ENCODE measurements at regions not wholly inside any gene's neighbourhood (a gene's known extent, or its start where the extent isn't known, plus 50 kb on each side); places are given as distances from the start of the nearest gene placed in this dataset.

DNA sequence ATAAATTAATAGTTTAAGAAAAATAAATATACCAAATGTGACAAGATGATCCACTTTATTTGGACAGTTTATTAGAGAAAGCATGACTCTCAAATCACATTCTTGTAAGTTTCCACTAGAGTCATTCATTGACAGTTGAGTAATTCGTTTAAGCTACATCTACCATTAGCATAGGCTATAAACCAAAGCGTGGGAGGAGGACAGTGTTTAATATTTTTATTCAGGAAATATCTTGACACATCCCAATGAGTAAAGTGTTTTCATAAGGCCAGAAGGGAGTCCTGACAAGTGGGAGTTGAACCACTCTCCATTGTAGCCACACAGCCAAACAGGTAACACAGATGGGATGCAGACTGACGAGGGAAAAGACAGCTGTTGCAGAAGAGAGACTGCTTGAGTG lies 386.5 kb upstream of the SEMA3D start:
- TF ChIP-seq, protein P1, sequence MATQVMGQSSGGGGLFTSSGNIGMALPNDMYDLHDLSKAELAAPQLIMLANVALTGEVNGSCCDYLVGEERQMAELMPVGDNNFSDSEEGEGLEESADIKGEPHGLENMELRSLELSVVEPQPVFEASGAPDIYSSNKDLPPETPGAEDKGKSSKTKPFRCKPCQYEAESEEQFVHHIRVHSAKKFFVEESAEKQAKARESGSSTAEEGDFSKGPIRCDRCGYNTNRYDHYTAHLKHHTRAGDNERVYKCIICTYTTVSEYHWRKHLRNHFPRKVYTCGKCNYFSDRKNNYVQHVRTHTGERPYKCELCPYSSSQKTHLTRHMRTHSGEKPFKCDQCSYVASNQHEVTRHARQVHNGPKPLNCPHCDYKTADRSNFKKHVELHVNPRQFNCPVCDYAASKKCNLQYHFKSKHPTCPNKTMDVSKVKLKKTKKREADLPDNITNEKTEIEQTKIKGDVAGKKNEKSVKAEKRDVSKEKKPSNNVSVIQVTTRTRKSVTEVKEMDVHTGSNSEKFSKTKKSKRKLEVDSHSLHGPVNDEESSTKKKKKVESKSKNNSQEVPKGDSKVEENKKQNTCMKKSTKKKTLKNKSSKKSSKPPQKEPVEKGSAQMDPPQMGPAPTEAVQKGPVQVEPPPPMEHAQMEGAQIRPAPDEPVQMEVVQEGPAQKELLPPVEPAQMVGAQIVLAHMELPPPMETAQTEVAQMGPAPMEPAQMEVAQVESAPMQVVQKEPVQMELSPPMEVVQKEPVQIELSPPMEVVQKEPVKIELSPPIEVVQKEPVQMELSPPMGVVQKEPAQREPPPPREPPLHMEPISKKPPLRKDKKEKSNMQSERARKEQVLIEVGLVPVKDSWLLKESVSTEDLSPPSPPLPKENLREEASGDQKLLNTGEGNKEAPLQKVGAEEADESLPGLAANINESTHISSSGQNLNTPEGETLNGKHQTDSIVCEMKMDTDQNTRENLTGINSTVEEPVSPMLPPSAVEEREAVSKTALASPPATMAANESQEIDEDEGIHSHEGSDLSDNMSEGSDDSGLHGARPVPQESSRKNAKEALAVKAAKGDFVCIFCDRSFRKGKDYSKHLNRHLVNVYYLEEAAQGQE (IDR thresholded peaks at IDR 0.05): no peak
- TF ChIP-seq, protein P2, sequence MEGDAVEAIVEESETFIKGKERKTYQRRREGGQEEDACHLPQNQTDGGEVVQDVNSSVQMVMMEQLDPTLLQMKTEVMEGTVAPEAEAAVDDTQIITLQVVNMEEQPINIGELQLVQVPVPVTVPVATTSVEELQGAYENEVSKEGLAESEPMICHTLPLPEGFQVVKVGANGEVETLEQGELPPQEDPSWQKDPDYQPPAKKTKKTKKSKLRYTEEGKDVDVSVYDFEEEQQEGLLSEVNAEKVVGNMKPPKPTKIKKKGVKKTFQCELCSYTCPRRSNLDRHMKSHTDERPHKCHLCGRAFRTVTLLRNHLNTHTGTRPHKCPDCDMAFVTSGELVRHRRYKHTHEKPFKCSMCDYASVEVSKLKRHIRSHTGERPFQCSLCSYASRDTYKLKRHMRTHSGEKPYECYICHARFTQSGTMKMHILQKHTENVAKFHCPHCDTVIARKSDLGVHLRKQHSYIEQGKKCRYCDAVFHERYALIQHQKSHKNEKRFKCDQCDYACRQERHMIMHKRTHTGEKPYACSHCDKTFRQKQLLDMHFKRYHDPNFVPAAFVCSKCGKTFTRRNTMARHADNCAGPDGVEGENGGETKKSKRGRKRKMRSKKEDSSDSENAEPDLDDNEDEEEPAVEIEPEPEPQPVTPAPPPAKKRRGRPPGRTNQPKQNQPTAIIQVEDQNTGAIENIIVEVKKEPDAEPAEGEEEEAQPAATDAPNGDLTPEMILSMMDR (IDR thresholded peaks at IDR 0.05): no peak
- TF ChIP-seq RAD21 (conservative IDR thresholded peaks at IDR 0.05 in 1 of 2, IDR thresholded peaks at IDR 0.05 in 1 of 2): no peak
- TF ChIP-seq EP300 (IDR thresholded peaks at IDR 0.05): no peak
- TF ChIP-seq CEBPB (IDR thresholded peaks at IDR 0.05): no peak
- TF ChIP-seq JUN (IDR thresholded peaks at IDR 0.05): no peak
- TF ChIP-seq POLR2A (IDR thresholded peaks at IDR 0.05; ENCODE audit: low read length): no peak
- TF ChIP-seq JUNB (IDR thresholded peaks at IDR 0.05): no peak

Measured in A549 (cell line).